Activated CD4-positive, alpha-beta memory T cell treated with anti-CD3 and anti-CD28 coated beads, Interleukin-2, amount 10 ng/mL, durations not matched to agents 7 days and 5 days (primary cell): ENCODE measurements at regions not wholly inside any gene's neighbourhood (a gene's known extent, or its start where the extent isn't known, plus 50 kb on each side); places are given as distances from the start of the nearest gene placed in this dataset.
A peak's percentile ranks its signal among the peaks of the same experiment; 100 is the strongest.

Experiments
- CTCF ChIA-PET: fragments of 350-600 bp; sonication (Branson Sonifier 250); formaldehyde crosslinking; loops from one replicate; lab custom pipeline; 2021; ENCODE audit warnings: antibody characterized with exemption, inconsistent platforms; lab: Charles Lee
- POLR2A ChIA-PET: fragments of 350-600 bp; sonication (Branson Sonifier 250); formaldehyde crosslinking; loops from one replicate; lab custom pipeline; 2021; ENCODE audit warnings: antibody characterized with exemption; lab: Charles Lee
- DNase-seq: peaks from one replicate; pipeline ENCODE4 v3.0.0-alpha.2; 2020
- H3K27ac Mint-ChIP-seq: one replicate; pipeline ENCODE4 v1.8.0; 2021; ENCODE audit warnings: mild to moderate bottlenecking, mixed read lengths
- H3K27me3 Mint-ChIP-seq: one replicate; pipeline ENCODE4 v1.8.0; 2021; ENCODE audit warnings: mixed read lengths
- H3K36me3 Mint-ChIP-seq: one replicate; pipeline ENCODE4 v1.8.0; 2021; ENCODE audit warnings: low read depth, mixed read lengths
- H3K4me1 Mint-ChIP-seq: one replicate; pipeline ENCODE4 v1.8.0; 2021; ENCODE audit warnings: mixed read lengths
- H3K4me3 Mint-ChIP-seq: one replicate; pipeline ENCODE4 v1.8.0; 2021; ENCODE audit warnings: mild to moderate bottlenecking, mixed read lengths
- H3K9me3 Mint-ChIP-seq: one replicate; pipeline ENCODE4 v1.8.0; 2021; ENCODE audit warnings: mixed read lengths

DNA sequence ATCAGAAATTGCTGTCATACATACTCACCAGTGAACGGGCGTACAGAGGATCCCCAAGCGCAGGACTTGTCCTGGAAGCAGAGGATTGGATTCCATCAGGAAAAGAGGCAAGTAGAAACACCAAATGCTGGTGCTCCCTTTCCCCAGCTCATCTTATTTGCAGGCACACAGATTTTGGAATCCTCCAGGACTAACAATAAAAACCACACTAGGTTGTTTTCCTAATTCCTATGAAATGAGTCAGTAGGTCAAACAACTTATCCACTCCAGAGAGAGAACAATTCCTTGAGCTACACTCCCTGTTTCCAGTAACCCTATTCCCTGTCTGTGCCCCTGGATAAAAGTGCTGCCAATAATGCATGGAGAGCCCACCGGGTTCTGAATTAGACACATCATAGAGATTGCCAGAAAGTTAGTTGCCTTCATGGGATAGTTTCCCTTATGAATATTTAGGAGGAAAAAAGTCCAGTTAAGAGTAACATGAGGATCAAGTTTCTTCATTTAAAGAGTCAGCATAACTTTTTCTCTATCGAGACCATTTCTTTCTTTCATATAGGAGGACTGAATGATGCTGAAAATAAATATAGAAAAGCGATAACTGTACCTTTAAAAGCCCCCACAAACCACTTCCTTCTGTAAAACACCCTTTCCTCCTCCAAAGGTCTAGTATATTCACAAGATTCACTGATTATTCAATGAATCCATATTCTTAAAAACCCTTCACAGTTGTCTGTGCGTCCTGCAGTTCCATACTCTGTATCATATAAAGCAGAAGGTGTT, 178.3 kb upstream of the KLF14 start:
- H3K4me1 Mint-ChIP-seq, result peaks cover 89% of the 10 kb centered on the region
- H3K27me3 Mint-ChIP-seq, result no peaks in the 10 kb centered on the region
- H3K27ac Mint-ChIP-seq, result peak overlapping the region; percentile 97
- no peaks in the 10 kb centered on the region for H3K9me3 Mint-ChIP-seq
- ChIA-PET CTCF (interaction anchor here (0.9 to 3.0 kb wide), 9 partner anchors 8 to 128 kb away, joined by 3 to 30 read pairs (median 6); no protein-coding TSS in a partner anchor), POLR2A (interaction anchor here (0.9 to 4.0 kb wide), 12 partner anchors 9 to 261 kb away, joined by 3 to 22 read pairs (median 4); no protein-coding TSS in a partner anchor)
- no peak for DNase-seq
- H3K36me3 Mint-ChIP-seq, result peaks cover 79% of the 10 kb centered on the region
- peak overlapping the region; percentile 84 for H3K4me3 Mint-ChIP-seq

DNA sequence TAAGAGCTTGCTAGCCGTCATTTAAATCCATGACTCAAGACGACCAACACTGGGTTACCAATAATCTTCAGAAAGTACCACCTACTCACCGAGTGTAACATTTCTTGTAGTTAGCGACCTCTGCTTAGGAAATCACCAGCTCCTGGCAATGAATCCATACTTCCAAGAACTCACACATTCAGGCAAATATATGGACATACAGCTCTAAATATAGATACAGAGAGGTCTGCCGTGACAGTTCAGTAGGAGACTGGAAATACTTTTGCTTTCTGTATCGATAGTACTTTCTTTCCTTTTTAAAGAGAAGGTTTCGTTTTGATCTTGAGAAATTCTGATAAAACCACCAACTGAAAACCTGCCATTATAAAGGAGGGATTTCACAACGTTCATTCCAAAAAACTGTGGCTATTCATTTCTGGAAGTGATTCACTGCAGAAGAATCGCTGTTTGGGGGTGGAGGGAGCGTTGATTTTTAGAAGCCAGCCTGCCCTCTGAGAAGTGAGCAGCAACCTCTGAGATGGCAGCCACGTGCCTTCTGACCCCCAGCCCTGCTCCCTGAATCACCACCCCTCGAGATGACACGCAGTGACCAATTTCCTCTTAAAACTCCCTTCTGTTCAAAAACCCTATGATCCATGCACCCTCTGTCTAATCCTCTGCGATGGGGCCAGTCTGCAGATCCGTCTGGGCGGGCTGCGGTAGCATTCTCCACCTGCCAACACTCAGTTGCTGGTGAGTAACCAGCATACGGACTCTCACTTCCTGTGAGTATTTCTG, 179.0 kb upstream of the KLF14 start:
- ChIA-PET POLR2A (interaction anchor here (0.6 to 4.0 kb wide), 19 partner anchors 10 to 318 kb away, joined by 3 to 22 read pairs (median 4); no protein-coding TSS in a partner anchor), CTCF (interaction anchor here (0.5 to 3.0 kb wide), 14 partner anchors 9 to 127 kb away, joined by 3 to 30 read pairs (median 4); no protein-coding TSS in a partner anchor)
- peak overlapping the region; percentile 84 for H3K4me3 Mint-ChIP-seq
- H3K9me3 Mint-ChIP-seq, result no peaks in the 10 kb centered on the region
- DNase-seq, result peak; percentile 87
- peaks cover 92% of the 10 kb centered on the region for H3K4me1 Mint-ChIP-seq
- H3K36me3 Mint-ChIP-seq, result peaks cover 79% of the 10 kb centered on the region
- peak overlapping the region; percentile 97 for H3K27ac Mint-ChIP-seq
- no peaks in the 10 kb centered on the region for H3K27me3 Mint-ChIP-seq

DNA sequence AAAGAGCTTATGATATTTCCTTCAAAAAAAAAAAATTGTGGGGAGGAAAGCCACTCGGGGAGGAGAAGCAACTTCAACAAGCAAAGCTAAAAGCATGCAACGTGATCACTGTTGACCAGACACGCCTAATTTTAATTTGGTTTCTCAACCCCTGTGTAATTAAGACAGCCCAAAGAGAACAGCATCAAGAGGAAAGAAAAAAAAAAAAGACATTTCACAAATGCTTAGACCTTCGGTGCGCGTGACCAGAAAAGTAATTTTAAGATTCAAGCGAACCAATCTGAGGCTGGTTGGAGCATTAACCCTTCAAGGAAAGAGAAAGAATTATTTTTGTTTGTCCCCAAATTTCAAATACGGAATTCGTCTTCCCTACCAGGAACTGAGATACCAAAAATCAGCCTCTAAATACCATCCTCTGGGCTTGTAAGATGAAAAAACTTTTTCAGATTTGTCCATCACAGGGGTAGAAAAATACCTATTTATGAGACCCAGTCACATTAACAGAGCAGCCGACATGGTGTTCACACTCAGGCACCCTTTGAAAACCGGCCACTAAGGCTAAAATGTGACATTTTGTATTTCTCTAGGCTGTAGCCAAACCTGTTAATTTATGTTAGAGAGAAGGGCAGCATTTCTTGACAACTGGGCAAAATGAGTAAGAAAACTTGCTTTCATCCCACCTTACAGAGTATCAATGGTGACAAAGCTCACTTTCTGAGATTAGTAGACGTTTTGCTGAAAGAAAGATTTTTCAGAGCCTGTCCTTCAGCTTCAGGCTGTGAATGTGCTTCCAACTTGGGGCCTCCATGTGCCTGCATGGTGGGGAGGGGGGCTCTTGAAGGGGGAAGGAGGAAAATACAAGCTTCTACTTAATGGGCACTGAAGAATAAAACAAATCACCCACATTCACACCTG, 179.9 kb upstream of the KLF14 start:
- DNase-seq, result no peak
- Mint-ChIP-seq H3K27ac (peak overlapping the region; percentile 97), H3K27me3 (no peaks in the 10 kb centered on the region), H3K9me3 (no peaks in the 10 kb centered on the region), H3K4me3 (peak overlapping the region; percentile 84), H3K4me1 (peaks cover 95% of the 10 kb centered on the region), H3K36me3 (peaks cover 81% of the 10 kb centered on the region)
- CTCF ChIA-PET, result interaction anchor here (0.5 to 3.0 kb wide), 13 partner anchors 8 to 127 kb away, joined by 3 to 30 read pairs (median 5); no protein-coding TSS in a partner anchor
- POLR2A ChIA-PET, result interaction anchor here (0.6 to 4.0 kb wide), 17 partner anchors 10 to 318 kb away, joined by 3 to 22 read pairs (median 5); no protein-coding TSS in a partner anchor

DNA sequence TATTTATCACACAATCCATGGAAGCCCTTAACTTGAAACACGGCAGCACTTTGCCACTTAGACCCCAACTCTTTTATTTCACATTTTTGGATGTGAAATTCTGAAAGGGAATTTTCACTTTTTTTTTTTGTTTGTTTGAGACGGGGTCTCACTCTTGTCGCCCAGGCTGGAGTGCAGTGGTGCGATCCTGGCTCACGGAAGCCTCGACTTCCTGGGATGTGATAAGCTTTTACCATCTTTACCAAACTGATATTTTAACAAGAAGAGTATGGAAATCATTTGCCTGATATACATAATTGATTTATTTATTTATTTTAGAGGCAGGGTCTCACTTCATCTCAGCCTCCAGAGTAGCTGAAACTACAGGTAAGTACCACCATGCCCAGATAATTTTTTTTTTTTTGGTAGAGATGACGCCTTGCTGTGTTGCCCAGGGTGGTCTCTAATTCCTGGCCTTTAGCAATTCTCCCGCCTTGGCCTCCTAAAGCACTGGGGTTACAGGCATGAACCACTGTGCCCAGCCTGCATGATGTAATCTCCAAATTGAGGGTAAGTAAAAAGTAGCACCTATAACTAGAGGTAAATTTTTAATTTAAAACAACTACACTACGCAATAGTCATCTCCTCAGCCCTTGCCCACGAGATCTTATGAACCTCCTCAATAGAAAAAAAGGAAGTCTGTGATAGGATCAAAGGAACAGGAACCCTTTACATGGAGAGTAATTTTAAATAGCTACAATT, 180.7 kb upstream of the KLF14 start:
- H3K4me1 Mint-ChIP-seq, result peaks cover 95% of the 10 kb centered on the region
- H3K36me3 Mint-ChIP-seq, result peaks cover 79% of the 10 kb centered on the region
- POLR2A ChIA-PET, result interaction anchor here (0.7 to 4.0 kb wide), 7 partner anchors 20 to 317 kb away, joined by 3 to 22 read pairs (median 3); no protein-coding TSS in a partner anchor
- H3K27ac Mint-ChIP-seq, result peak overlapping the region; percentile 97
- no peak overlapping the region for H3K4me3 Mint-ChIP-seq
- no peak for DNase-seq
- CTCF ChIA-PET, result interaction anchor here (0.6 to 1.5 kb wide), 2 partner anchors 16 to 24 kb away, joined by 3 to 8 read pairs; no protein-coding TSS in a partner anchor
- no peaks in the 10 kb centered on the region for H3K9me3 Mint-ChIP-seq
- no peaks in the 10 kb centered on the region for H3K27me3 Mint-ChIP-seq

DNA sequence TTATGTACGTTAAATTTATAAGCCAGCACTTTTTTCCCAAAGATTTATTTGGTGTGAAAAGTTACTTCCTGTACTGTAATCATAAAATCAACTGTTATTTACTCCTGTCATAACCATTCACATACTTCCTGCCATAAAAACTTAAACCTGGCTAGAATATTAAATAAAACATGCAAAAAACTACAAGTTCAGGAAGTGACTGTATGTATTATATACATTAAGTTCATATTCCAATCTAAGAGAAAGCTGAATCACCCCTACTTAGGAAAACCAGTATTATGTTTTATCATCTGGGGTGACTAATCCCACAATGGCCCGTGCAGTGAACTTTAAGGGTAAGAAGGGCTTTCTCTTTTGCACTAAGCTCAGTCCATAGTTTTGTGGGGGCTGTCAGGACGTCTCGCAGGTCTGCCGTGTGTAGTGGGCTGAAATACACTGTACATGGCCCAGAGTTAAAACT, 183.7 kb upstream of the KLF14 start:
- no peak overlapping the region for H3K4me3 Mint-ChIP-seq
- H3K27ac Mint-ChIP-seq, result peak overlapping the region; percentile 63
- peaks cover 72% of the 10 kb centered on the region for H3K36me3 Mint-ChIP-seq
- no peaks in the 10 kb centered on the region for H3K9me3 Mint-ChIP-seq
- ChIA-PET POLR2A (interaction anchor here (0.7 to 1.0 kb wide), 2 partner anchors 62 to 65 kb away, joined by 3 to 4 read pairs; no protein-coding TSS in a partner anchor), CTCF (interaction anchor here (0.8 to 1.2 kb wide), 2 partner anchors 12 to 43 kb away, joined by 3 to 4 read pairs; no protein-coding TSS in a partner anchor)
- peaks cover 93% of the 10 kb centered on the region for H3K4me1 Mint-ChIP-seq
- no peak for DNase-seq
- H3K27me3 Mint-ChIP-seq, result no peaks in the 10 kb centered on the region

DNA sequence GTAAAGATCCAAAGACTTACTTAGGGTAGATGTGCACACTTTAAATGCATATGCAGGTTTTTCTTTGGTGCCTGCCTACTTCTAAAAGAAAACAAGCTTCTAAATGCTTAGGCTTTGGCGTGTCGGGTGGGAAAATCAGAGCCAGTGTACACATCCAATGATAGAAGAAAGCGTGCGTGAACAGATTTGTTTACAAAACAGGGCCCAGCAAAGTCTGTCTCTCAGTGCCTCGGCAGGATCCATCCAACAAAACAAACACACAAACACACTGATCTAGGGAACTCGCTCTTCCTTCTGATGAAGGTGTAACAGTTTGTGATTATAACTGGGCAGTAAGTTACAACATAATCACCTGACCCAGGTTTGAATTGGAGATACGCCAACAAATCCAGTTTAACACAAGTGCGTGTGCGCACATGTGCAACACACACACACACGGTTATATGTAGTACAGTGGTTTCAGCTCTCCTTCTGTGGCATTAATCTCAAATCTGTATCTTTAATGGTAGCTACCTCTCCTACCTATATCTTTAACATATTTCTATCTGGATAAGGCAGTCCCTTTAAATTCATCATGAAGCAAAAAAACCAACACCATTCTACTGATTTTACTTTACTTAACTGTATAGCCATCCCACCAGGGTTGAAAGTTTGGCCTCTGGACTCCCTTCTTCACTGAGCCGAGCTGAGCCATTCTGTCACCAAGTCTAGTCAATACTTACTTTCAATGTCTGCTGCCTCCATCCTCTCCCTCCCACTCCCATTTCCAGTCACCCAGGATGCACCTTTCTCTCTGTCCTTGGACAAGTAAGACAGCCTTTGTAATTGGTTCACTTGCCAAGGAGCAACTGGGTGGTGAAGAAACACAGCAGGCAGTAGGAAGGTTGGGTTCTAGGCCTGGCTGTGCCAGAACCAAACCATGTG, 184.4 kb upstream of the KLF14 start:
- CTCF ChIA-PET, result interaction anchor here (0.6 to 1.2 kb wide), 3 partner anchors 11 to 685 kb away, joined by 3 to 4 read pairs (median 3); no protein-coding TSS in a partner anchor
- POLR2A ChIA-PET, result interaction anchor here (0.7 to 1.0 kb wide), 3 partner anchors 8 to 64 kb away, joined by 3 to 4 read pairs (median 3); no protein-coding TSS in a partner anchor

DNA sequence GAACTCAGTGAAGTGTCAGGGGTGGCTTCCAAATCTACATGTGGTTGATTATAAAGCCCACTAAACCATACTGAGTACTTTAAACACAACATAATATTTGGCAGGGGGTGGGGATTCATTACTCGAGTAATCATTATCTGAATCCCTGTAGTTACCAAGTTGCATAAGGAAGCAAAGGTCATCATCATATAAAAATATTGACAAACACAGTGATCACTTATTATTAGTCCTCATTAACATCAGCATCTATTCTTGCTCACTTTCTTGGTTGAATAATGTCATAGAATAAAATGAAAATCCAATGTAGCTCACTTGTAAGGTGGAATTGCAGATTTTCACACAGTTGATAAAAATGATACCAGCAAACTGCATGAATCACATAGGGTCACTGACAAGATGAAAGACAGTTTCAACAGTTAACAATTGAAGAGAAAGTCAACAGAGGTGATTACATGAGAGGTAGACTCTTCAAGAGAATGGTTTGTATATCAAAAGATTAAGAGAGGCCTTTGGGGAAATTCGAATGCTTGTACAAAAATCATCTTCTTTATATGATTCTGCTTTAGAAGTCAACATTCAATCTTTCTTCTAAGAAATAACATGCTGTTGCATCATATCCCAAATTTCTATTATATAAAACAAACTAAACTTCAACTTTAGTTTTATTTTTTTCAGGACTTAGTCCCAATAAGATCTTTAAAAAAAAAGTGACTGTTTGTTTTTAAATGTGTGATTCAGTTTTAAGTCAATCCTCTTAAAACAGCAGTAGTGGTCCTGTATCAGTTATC, 185.5 kb upstream of the KLF14 start:
- no peak for DNase-seq
- Mint-ChIP-seq H3K4me3 (no peak overlapping the region), H3K9me3 (no peaks in the 10 kb centered on the region), H3K36me3 (peaks cover 77% of the 10 kb centered on the region), H3K27me3 (no peaks in the 10 kb centered on the region), H3K27ac (peak overlapping the region; percentile 77), H3K4me1 (peaks cover 95% of the 10 kb centered on the region)
- CTCF ChIA-PET, result interaction anchor here (0.7 kb wide), 1 partner anchor 499 kb away, joined by 3 read pairs; no protein-coding TSS in a partner anchor
- POLR2A ChIA-PET, result no interaction called here

More for the DNA sequence above, 184.4 kb upstream of the KLF14 start:
- no peak for DNase-seq
- H3K27me3 Mint-ChIP-seq, result no peaks in the 10 kb centered on the region
- H3K4me1 Mint-ChIP-seq, result peaks cover 96% of the 10 kb centered on the region
- no peaks in the 10 kb centered on the region for H3K9me3 Mint-ChIP-seq
- H3K27ac Mint-ChIP-seq, result peak overlapping the region; percentile 63
- H3K36me3 Mint-ChIP-seq, result peaks cover 75% of the 10 kb centered on the region
- H3K4me3 Mint-ChIP-seq, result no peak overlapping the region

DNA sequence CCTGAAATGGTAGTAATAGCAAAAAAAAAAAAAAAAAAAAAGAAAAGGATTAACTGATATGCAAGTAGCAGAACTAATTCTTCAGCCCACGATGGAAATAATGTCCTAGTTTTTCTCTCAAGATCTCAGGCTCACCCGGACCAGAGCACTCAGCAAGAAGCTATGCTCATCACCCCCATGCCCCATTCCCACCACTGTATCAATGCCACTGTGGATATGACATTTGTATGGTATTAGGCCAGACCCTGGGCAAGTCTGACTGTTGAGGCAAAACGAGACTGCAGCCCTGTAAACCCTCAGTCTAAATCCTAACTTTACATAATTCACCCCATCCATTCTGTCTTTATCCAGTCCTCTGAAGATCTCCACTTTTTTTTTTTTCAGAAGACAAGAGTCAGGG, 186.1 kb upstream of the KLF14 start:
- Mint-ChIP-seq H3K27ac (peak overlapping the region; percentile 77), H3K9me3 (no peaks in the 10 kb centered on the region), H3K4me1 (peaks cover 95% of the 10 kb centered on the region), H3K4me3 (no peak overlapping the region), H3K27me3 (no peaks in the 10 kb centered on the region), H3K36me3 (peaks cover 80% of the 10 kb centered on the region)
- no peak for DNase-seq
- POLR2A ChIA-PET, result no interaction called here
- CTCF ChIA-PET, result interaction anchor here (0.7 kb wide), 1 partner anchor 498 kb away, joined by 3 read pairs; no protein-coding TSS in a partner anchor

DNA sequence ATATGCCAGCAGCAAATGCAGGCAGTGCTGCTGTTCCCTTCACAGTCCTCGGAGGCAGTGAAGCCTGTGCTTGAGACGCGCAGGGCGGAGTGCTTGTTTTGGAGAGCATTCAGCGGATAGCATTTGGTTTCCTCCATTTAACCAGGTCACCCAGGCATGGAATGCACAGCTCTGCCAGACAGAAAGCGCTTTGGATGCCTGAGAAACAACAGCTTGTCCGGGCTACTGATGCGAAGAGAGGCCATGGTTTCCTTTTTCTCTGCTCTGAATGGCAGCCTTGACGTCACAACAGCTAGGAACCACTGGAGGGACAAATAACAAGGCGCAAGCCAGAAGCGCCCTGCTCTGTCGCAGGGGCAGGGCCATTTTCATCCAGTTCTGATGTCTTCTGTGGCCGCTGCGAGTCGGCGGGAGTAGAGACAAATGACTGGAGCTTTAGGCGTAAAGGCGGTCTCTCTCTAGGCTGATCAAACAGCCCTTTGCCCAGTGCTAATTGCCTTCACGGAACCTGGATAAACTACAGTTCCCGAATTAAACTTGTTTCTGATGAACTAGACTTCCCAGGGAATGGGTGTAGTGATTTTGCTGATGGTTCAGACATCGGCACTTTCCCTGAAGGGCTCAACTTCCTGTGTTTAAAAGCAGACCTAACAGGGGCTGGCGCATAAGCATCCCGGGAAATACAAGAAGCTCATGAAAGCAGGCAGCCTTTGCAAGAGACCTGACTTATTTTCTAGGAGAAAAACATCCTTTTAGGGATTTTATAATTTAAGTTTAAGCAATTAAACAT, 187.6 kb upstream of the KLF14 start:
- Mint-ChIP-seq H3K36me3 (peaks cover 78% of the 10 kb centered on the region), H3K27ac (peak overlapping the region; percentile 53), H3K4me1 (peaks cover 95% of the 10 kb centered on the region), H3K27me3 (no peaks in the 10 kb centered on the region), H3K4me3 (no peak overlapping the region), H3K9me3 (no peaks in the 10 kb centered on the region)
- DNase-seq, result no peak
- POLR2A ChIA-PET, result interaction anchor here (1.1 kb wide), 1 partner anchor 183 kb away, joined by 3 read pairs; no protein-coding TSS in a partner anchor
- CTCF ChIA-PET, result interaction anchor here (0.9 to 2.5 kb wide), 4 partner anchors 8 to 39 kb away, joined by 3 to 13 read pairs (median 6); no protein-coding TSS in a partner anchor
